OCI-LY7 (cell line): ENCODE measurements at regions not wholly inside any gene's neighbourhood (a gene's known extent, or its start where the extent isn't known, plus 50 kb on each side); places are given as distances from the start of the nearest gene placed in this dataset.

Experiments
- BruUV-seq: library from RNA; stranded (reverse); fragments of 400-500 nt; replicated peaks from 2 replicates; lab custom pipeline; 2021; lab: Mats Ljungman, UMichigan
- CTCF ChIA-PET: fragments of 300-600 bp; sonication (Branson Sonifier 250); formaldehyde crosslinking; loops from one replicate; lab custom pipeline; 2022; ENCODE audit warnings: antibody characterized with exemption; ENCODE audit not compliant: unreplicated experiment; lab: Charles Lee
- POLR2A ChIA-PET: fragments of 300-600 bp; sonication (Branson Sonifier 250); formaldehyde crosslinking; loops from one replicate; lab custom pipeline; 2022; ENCODE audit warnings: antibody characterized with exemption; lab: Charles Lee
- DNase-seq: peaks from one replicate; pipeline ENCODE4 v3.0.0-alpha.2; 2015; ENCODE audit warnings: low spot score
- H2AFZ ChIP-seq: fragments of 200-600 bp; sonication (generic), shearing (Covaris generic); 2 replicates; pipeline ENCODE4 v1.6.1; 2014; ENCODE audit warnings: mild to moderate bottlenecking, antibody characterized with exemption, low read length, moderate library complexity
- H3K27ac ChIP-seq: fragments of 200-600 bp; sonication (generic); 2 replicates; pipeline ENCODE4 v1.5.1; 2014; ENCODE audit warnings: mixed run types, low read depth, mild to moderate bottlenecking, moderate library complexity, low read length, inconsistent platforms; ENCODE audit not compliant: poor library complexity, severe bottlenecking
- H3K36me3 ChIP-seq: fragments of 200-600 bp; sonication (generic); 2 replicates; pipeline ENCODE4 v1.6.1; 2014; ENCODE audit warnings: mild to moderate bottlenecking, antibody characterized with exemption, low read length, moderate library complexity, mixed read lengths; ENCODE audit not compliant: insufficient read depth
- H3K4me1 ChIP-seq: fragments of 200-600 bp; sonication (generic); 2 replicates; pipeline ENCODE4 v1.5.1; 2014; ENCODE audit warnings: mild to moderate bottlenecking, low read length; ENCODE audit not compliant: insufficient read depth, poor library complexity, severe bottlenecking
- H3K4me2 ChIP-seq: fragments of 200-600 bp; sonication (generic); 2 replicates; pipeline ENCODE4 v1.6.1; 2014; ENCODE audit warnings: mild to moderate bottlenecking, low read length
- H3K4me3 ChIP-seq: fragments of 200-600 bp; sonication (generic); 2 replicates; pipeline ENCODE4 v1.5.1; 2014; ENCODE audit warnings: mild to moderate bottlenecking, low read depth, low read length; ENCODE audit not compliant: poor library complexity, severe bottlenecking
- H3K79me2 ChIP-seq: fragments of 200-600 bp; sonication (generic); 2 replicates; pipeline ENCODE4 v1.6.1; 2016; ENCODE audit warnings: low read depth, mild to moderate bottlenecking, low read length, moderate library complexity, mixed read lengths; ENCODE audit not compliant: insufficient read depth
- H3K9me2 ChIP-seq: fragments of 200-600 bp; sonication (generic); 2 replicates; pipeline ENCODE4 v1.6.1; 2016; ENCODE audit warnings: mild to moderate bottlenecking, low read length, mixed read lengths; ENCODE audit not compliant: insufficient read depth
- H3K9me3 ChIP-seq: fragments of 200-600 bp; sonication (generic); 2 replicates; pipeline ENCODE4 v1.6.1; 2014; ENCODE audit warnings: mild to moderate bottlenecking, mixed run types, low read length, mixed read lengths
- H4K20me1 ChIP-seq: fragments of 200-600 bp; sonication (generic); 2 replicates; pipeline ENCODE4 v1.6.1; 2014; ENCODE audit warnings: mild to moderate bottlenecking, antibody characterized with exemption, low read length, moderate library complexity, mixed read lengths; ENCODE audit not compliant: insufficient read depth
- CTCF ChIP-seq: fragments of 200-600 bp; sonication (generic); conservative IDR thresholded peaks from 2 replicates; pipeline ENCODE4 v1.5.1; 2014; ENCODE audit warnings: mild to moderate bottlenecking, antibody characterized with exemption, low read length, moderate library complexity, mixed read lengths
- EZH2phosphoT487 ChIP-seq: fragments of 200-600 bp; sonication (generic); IDR thresholded peaks from 2 replicates; pipeline ENCODE4 v1.6.1; 2018; ENCODE audit warnings: low read depth, borderline replicate concordance, mild to moderate bottlenecking, mixed run types, antibody characterized with exemption, low read length, moderate library complexity, mixed read lengths
- intact Hi-C: fragments of 100-400 bp; cut with micrococcal nuclease; formaldehyde crosslinking; loops from one replicate; pipeline ENCODE4 v1.10.0; 2022; ENCODE audit not compliant: unreplicated experiment

- no peak for DNase-seq
- Histone ChIP-seq H3K9me3 (no peaks in the 10 kb centered on the region), H3K4me1 (no peaks in the 10 kb centered on the region), H4K20me1 (no peaks in the 10 kb centered on the region), H3K36me3 (no peaks in the 10 kb centered on the region), H2AFZ (no peak overlapping the region), H3K9me2 (no peaks in the 10 kb centered on the region), H3K4me3 (no peak overlapping the region), H3K27ac (no peak overlapping the region), H3K4me2 (no peak overlapping the region), H3K79me2 (no peaks in the 10 kb centered on the region)
- CTCF ChIA-PET, result no interaction called here
- POLR2A ChIA-PET, result no interaction called here
- BruUV-seq, result no TSS peak
- no peak for TF ChIP-seq CTCF
- no peak for TF ChIP-seq EZH2phosphoT487
- intact Hi-C loops, result no loop called here
Measured at GRCh38 chr1:87210151-87210550, 118.5 kb upstream of the LMO4 start.

GRCh38 chr1:87212431-87213134 lies 116.1 kb upstream of the LMO4 start:
- no peak for DNase-seq
- intact Hi-C loops, result no loop called here
- POLR2A ChIA-PET, result no interaction called here
- Histone ChIP-seq H3K27ac (no peak overlapping the region), H3K4me3 (no peak overlapping the region), H4K20me1 (no peaks in the 10 kb centered on the region), H3K9me2 (no peaks in the 10 kb centered on the region), H3K9me3 (no peaks in the 10 kb centered on the region), H3K79me2 (no peaks in the 10 kb centered on the region), H3K4me1 (no peaks in the 10 kb centered on the region), H2AFZ (no peak overlapping the region), H3K36me3 (no peaks in the 10 kb centered on the region), H3K4me2 (no peak overlapping the region)
- no peak for TF ChIP-seq CTCF
- TF ChIP-seq EZH2phosphoT487, result no peak
- CTCF ChIA-PET, result no interaction called here
- BruUV-seq, result no TSS peak

GRCh38 chr1:87213135-87213515 lies 115.6 kb upstream of the LMO4 start:
- no peaks in the 10 kb centered on the region for H3K9me3 ChIP-seq
- no peak overlapping the region for H2AFZ ChIP-seq
- POLR2A ChIA-PET, result no interaction called here
- DNase-seq, result no peak
- CTCF ChIA-PET, result no interaction called here
- no peak for TF ChIP-seq CTCF
- TF ChIP-seq EZH2phosphoT487, result no peak
- no peaks in the 10 kb centered on the region for H3K79me2 ChIP-seq
- H3K4me2 ChIP-seq, result no peak overlapping the region
- intact Hi-C loops, result no loop called here
- H3K9me2 ChIP-seq, result no peaks in the 10 kb centered on the region
- BruUV-seq, result no TSS peak
- H3K27ac ChIP-seq, result no peak overlapping the region
- no peaks in the 10 kb centered on the region for H4K20me1 ChIP-seq
- no peak overlapping the region for H3K4me3 ChIP-seq
- H3K4me1 ChIP-seq, result no peaks in the 10 kb centered on the region
- H3K36me3 ChIP-seq, result no peaks in the 10 kb centered on the region
